Frontal cortex (tissue), 3 donors: ENCODE measurements at regions not wholly inside any gene's neighbourhood (a gene's known extent, or its start where the extent isn't known, plus 50 kb on each side); places are given as distances from the start of the nearest gene placed in this dataset.
A peak's percentile ranks its signal among the peaks of the same experiment; 100 is the strongest.
"Not testable (repeated sequence)": the region's sequence is repeated elsewhere in the genome, so short reads cannot be mapped to it uniquely, and the experiment has no call there.

Source experiments
- DNase-seq, 2 donors: peaks; one replicate each; pipeline ENCODE4 v3.0.0; 2012; ENCODE audit warnings: low spot score in 2 of 2
- FAIRE-seq: peaks from 2 replicates; lab custom pipeline; 2012; peaks lifted over from hg19 to GRCh38; lab: Jason Lieb, UNC
- donor health status: control.
- donor health status: control.
- donor health status: control.

DNA sequence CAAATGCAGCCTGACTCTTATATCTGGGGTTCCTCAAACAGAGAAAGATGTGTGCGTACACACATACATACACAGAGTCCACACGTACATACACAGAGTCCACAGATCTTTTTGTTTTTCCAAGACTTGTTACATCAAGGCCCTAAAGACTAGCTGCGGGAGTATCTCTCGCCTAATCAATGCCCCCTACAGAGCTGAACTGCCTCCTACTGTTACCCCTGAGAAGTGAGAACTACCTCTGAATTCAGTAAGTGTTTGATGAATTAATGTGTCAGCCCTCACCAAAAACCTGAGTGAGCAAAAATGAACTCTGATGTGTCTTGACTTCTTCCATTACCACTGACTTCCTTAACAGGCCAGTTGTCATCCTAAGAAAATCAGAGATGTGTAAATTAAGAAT, 351.2 kb downstream of the HHIPL2 start:
- no peak for FAIRE-seq
- DNase-seq, result no peak

DNA sequence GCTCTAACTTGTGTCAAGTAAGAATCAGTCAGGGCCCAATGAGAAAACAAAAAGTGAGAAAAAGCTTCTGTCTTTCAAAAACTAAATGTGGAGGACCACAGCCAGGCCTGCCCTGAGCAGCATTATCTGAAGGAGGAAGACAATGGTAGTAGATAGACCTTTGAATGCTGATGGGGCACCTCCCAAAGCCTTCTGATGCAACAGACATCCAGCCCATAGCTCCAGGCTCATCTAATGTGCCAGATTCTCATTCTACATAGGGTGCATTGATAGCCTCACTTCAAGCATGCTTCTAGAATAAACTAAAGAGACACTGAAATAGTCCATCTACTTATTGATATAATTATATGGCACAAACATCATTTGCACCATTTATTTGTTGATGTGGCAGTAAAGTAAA, 351.6 kb downstream of the HHIPL2 start:
- DNase-seq, result no peak
- FAIRE-seq, result no peak

DNA sequence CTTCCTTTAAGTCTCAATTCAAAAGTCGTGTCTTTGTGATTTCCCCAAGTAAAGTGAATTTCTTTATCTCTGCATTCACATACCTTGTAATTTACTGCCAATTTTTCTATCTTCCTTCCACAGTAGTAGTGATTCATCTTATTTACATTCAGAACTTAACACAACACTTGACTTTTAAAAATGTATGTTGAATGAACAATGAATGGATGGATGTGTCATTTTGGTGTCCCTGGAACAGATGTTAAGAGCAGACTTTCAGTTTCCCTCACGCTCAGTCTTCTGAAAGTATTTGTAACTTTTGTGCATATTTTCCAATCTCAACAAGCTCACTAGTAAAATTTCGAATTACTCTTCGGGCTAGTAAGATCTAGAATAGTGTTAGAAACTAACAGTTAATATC, 352.0 kb downstream of the HHIPL2 start:
- DNase-seq (no peak), FAIRE-seq (no peak)

DNA sequence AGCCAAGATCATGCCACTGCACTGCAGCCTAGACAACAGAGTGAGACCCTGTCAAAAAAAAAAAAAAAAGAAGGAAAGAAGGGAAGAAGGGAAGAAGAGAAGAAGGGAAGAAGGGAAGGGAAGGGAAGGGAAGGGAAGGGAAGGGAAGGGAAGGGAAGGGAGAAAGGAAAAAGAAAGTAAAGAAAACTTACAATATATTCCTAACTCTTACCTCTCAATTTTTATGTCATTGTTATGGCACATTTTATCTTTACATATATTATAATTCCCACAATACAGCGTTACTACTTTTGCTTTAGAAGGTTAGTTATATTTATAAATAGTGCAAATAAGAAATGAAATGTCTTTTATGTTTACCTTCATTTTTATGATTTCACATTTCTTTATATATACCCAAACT, 358.7 kb downstream of the HHIPL2 start:
- DNase-seq, result no peak
- FAIRE-seq, result no peak

- DNase-seq (no peak), FAIRE-seq (no peak)
Measured at GRCh38 chr1:222187566-222188332, 360.2 kb downstream of the HHIPL2 start.

GRCh38 chr1:222182641-222183040, 365.3 kb downstream of the HHIPL2 start:
- FAIRE-seq, result no peak
- DNase-seq, result no peak

DNA sequence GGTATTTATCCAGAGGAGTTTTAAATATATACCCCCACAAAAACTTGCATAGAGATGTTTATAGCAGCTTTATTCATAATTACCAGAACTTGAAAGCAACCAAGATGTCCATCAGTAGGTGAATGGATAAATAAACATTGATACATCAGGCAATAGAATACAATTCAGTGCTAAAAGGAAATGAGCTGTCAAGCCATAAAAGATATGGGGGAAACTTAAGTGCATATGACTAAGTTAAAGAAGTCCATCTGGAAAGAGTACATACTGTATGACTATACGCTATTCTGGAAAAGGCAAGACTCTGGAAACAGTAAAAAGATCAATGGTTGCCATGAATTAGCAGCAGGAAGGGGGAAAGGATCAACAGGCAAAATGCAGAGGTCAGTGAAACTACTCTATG, 366.7 kb downstream of the HHIPL2 start:
- no peak for FAIRE-seq
- DNase-seq, result no peak

- FAIRE-seq, DNase-seq: not testable (repeated sequence)
Measured at GRCh38 chr1:222177496-222177895, 370.4 kb downstream of the HHIPL2 start.

DNA sequence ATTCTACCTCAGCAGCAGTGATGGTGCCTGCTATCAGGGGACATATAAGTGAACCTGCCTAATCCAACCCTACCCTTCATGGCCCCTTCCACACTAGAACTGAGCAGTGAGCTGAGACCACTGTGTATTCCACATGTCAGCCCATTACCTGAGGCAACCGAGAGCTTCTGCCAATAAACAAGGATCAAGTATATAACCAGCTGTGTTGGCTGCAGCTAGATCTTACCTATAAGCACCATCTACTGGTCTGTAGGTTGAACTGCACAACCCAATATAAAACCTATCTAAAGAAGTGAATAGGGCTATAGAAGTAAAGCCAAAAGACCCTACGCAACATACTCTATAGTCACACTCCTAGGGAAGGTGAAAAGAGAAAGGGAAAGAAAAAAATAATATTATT, 376.9 kb downstream of the HHIPL2 start:
- DNase-seq, result no peak
- FAIRE-seq, result no peak

GRCh38 chr1:222168621-222169020, 379.3 kb downstream of the HHIPL2 start:
- FAIRE-seq (no peak), DNase-seq (no peak)

DNA sequence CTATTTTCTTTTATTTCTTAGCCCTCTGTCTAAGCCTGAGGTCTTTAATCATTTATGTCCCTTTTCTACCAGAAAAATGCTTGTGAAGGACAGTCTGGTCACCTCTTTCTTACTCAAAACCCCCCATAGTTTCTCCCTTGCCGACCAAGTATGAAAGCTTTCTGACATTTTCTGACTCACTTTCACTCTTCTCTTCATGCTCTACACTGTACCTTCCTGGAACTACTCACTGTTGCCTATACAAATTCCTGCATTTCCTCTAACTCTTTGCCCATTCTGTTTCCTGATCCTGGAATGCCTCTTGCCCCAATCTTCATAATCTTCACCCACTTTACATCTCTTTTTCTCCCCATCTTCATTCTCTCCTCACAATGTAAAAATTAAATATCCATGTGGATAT, 380.0 kb downstream of the HHIPL2 start:
- no peak for FAIRE-seq
- DNase-seq, result no peak

- FAIRE-seq (no peak), DNase-seq (no peak)
Measured at GRCh38 chr1:222167111-222167510, 380.8 kb downstream of the HHIPL2 start.

GRCh38 chr1:222165629-222166028, 382.3 kb downstream of the HHIPL2 start:
- no peak for DNase-seq
- no peak for FAIRE-seq

DNA sequence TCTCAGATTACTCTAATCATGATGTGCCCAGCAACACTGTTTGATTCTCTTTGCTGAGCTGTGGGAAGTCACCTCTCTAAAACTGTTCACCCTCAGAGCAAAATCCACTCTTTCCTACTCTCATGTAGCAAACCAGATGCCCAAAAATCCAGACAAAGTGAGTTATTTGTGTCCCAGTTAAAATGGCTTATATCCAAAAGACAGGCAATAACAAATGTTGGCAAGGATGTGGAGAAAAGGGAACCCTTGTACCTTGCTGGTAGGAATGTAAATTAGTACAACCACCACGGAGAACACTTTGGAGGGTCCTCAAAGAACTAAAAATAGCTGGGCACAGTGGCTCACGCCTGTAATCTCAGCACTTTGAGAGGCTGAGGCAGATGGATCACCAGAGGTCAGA, 384.0 kb downstream of the HHIPL2 start:
- DNase-seq (no peak), FAIRE-seq (no peak)

DNA sequence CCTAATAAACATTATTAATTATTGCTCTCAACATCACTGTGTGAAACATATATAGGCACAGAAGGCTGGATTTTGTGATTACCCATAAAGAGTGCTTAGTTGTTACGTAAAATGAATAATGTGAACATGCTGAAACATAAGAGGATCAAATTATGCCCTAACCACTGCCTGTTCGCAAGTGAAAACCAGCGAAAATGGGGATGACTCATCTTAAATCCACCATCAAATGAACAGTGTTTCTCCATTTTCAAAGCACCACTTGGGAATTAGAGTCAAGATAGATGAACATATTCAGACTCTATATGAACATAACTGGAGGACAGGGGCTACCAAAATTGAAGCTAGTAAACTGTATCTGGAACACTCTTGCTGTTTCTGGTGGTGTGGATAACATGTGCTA, 386.2 kb downstream of the HHIPL2 start:
- DNase-seq (no peak), FAIRE-seq (no peak)

- DNase-seq, result no peak
- FAIRE-seq, result no peak
Measured at GRCh38 chr1:222157612-222158011, 390.3 kb downstream of the HHIPL2 start.

DNA sequence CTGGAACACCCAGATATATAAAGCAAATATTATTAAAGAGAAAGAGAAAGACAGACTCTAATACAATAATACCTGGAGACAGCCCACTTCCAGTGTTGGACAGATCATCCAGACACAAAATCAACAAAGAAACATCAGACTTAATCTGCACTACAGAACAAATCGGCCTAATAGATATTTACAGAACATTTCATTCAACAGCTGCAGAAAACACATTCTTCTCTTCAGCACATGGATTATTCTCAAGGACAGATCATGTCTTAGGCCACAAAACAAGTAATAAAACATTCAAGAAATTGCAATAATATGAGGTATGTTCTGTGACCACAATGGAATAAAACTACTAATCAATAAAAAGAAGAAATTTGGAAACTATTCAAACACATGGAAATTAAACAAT, 398.3 kb upstream of the DUSP10 start:
- no peak for DNase-seq
- no peak for FAIRE-seq

GRCh38 chr1:222138095-222138494, 396.2 kb upstream of the DUSP10 start:
- no peak for DNase-seq
- FAIRE-seq, result peak; percentile 69

DNA sequence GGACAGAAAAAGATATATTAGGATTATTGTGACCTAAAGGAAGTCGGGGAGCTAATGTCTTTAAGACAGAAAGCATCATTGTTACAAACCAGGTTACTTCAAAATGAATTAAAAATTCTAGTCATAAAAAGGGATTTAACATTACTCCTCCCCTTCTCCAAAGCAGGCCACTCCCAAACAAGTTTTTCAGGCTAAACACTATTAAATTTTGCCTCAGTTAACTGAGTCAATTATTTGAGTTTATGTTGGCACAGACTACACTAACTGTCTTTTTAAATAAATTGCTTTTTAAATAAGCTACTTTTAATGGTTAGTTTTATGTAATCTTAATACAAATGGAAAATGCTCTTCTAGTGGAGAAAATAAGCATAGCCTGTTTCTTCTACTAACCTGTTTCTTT, 395.0 kb upstream of the DUSP10 start:
- DNase-seq, result no peak
- no peak for FAIRE-seq

GRCh38 chr1:222129041-222129440, 387.2 kb upstream of the DUSP10 start:
- no peak for DNase-seq
- no peak for FAIRE-seq

- DNase-seq (no peak), FAIRE-seq (no peak)
Measured at GRCh38 chr1:222127526-222128152, 385.8 kb upstream of the DUSP10 start.

GRCh38 chr1:222127096-222127495, 385.2 kb upstream of the DUSP10 start:
- DNase-seq (no peak), FAIRE-seq (no peak)
